GM18861 (cell line): ENCODE measurements at regions not wholly inside any gene's neighbourhood (a gene's known extent, or its start where the extent isn't known, plus 50 kb on each side); places are given as distances from the start of the nearest gene placed in this dataset.

ENCODE experiments used
- ATAC-seq: cut with Tn5 transposase; IDR thresholded peaks from one replicate; pipeline ENCODE4 v1.9.1; 2021; ENCODE audit not compliant: unreplicated experiment

DNA sequence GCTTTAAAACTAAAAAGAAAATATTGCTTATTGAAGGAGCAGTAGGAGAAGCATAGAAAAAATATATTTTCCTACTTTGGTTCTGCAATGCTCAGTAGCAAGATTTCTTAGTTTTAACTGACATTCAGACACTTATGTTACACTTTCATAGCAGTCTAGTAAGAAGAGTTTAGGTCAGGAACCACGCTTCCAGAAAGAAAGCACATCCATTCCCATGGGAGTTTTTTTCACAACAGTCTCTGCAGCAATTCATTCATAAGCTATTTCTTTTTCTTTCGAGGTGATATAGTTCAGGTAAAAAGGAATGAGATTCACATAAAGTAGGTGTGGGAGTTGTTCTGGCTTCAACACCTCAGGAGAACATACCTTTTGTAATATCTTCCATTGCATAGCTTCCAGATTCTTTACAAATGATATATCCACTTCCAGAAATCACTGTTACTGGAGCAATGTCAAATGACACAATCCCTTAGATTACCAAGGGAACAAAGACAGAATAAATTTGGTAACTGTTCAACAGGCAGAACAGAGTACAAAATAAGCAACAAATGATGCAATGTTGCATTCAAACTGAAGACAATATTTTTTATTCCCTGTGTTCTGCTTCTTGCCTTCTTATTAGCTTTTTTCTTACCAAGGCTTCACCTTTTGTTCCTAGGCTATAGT lies 95.2 kb upstream of the GULP1 start:
- no peak for ATAC-seq

GRCh38 chr2:188199716-188200128 lies 92.0 kb upstream of the GULP1 start:
- no peak for ATAC-seq

GRCh38 chr2:188201639-188202038 lies 90.0 kb upstream of the GULP1 start:
- no peak for ATAC-seq

- ATAC-seq = no peak
Observed at GRCh38 chr2:188202777-188203176, 88.9 kb upstream of the GULP1 start.

DNA sequence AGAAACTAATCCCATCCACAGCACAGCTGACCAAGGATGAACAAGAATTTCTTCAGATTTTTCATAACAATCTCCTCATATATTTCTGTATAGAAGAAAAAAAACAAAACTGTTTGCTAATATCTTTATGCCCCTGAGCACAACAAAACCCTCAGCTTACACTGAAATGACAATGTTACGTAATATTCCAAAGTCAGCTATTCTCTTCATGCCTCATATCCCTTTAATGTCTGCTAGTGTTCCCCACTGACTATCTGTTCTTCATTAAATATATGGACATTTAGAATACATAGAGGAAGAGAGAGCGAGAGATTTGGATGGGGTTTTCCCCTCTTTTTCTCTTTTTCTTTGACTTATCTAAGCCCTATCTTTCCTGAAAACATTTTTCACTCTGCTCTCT lies 87.9 kb upstream of the GULP1 start:
- ATAC-seq = no peak

GRCh38 chr2:188204824-188205223 lies 86.8 kb upstream of the GULP1 start:
- no peak for ATAC-seq

DNA sequence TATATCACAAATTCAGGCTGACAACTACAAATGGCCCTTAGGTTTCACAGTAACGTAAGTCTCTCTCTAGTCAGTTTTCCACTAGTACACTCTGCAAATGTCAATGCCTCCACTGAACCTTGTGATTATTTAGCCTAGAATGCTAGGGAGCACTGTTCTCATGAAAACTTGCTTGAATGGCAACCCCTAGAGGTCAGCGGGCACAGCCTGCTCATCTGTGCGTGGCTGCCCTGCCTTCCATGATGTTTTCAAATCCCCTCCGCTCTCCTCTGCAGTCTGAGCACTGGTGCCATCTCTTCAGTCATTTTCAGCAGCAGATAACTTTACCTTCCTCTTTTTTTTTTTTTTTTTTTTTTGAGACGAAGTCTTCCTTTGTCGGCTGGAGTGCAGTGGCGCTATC lies 84.1 kb upstream of the GULP1 start:
- ATAC-seq = no peak

DNA sequence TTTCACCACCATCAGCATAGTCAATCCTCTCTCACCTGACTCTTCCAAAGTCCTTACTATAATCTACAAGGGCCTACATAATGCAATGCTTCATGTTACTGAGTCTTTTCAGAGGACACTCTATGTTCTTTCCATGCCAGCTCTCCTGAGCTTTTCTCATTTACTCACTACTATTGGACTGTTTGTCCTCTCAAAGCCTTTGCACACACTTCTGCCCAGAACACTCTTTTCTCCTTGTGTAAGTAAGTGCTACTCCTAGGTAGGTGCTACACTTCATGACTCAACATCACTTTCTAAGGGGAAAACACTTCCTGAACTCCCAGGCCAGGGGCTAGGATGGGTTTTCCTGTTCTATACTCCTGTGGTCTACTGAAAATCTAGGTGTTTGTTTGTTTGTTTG lies 82.5 kb upstream of the GULP1 start:
- ATAC-seq = no peak

- no peak for ATAC-seq
Observed at GRCh38 chr2:188217264-188217663, 74.4 kb upstream of the GULP1 start.

- ATAC-seq = no peak
Observed at GRCh38 chr2:188219541-188219940, 72.1 kb upstream of the GULP1 start.

GRCh38 chr2:188220535-188220934 lies 71.1 kb upstream of the GULP1 start:
- no peak for ATAC-seq

DNA sequence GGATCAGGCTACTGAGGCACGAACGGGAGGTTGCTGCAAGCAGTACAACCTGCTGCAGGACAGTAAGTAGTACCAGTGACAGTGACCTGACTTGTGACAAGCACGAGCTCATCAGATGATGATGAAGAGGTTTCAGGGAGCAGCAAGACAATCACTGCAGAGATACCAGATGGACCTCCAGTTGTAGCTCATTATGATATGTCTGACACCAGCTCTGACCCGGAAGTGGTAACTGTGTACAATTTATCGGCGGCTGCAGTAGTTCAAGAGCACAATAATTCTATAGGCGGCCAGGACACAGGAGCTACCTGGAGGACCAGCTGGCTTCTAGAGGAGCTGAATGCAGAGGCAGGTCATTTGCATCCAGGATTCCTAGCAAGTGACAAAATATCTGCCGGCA lies 64.0 kb upstream of the GULP1 start:
- ATAC-seq = no peak

GRCh38 chr2:188235364-188235763 lies 56.3 kb upstream of the GULP1 start:
- ATAC-seq = peak; percentile 86

DNA sequence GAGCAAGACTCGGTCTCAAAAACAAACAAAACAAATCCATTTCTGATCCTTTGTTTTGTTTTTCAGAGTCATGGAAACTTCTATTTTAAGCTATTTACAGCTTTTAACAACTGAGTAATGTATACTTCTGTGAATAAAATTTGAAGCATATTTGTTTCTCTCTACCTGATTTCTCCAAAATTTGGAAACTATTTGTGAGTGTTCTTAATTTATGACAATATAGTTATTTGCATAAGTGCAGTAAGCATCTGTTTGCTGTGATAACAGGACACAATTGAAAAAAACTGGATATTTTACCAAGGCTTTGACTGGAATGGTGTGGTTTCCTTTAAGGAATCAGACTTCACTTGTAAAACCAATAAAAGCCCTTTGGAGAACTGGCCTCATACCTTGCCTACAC lies 53.3 kb upstream of the GULP1 start:
- ATAC-seq = no peak
